K562 (cell line): ENCODE measurements at regions not wholly inside any gene's neighbourhood (a gene's known extent, or its start where the extent isn't known, plus 50 kb on each side); places are given as distances from the start of the nearest gene placed in this dataset.

ENCODE experiments used
- ATAC-seq: fragments of 200-7000 bp; cut with Tn5 transposase; 3 replicates; pipeline ENCODE4 v1.9.1; 2020; ENCODE audit warnings: moderate library complexity
- BruUV-seq: library from RNA; stranded (reverse); fragments of 400-500 nt; replicated peaks from 2 replicates; lab custom pipeline; 2021; lab: Mats Ljungman, UMichigan
- CTCF ChIA-PET: fragments of 300-600 bp; formaldehyde crosslinking; extraction: SDS; loops from one replicate; lab custom pipeline; 2021; ENCODE audit warnings: low intra/inter-chr PET ratio; lab: Yijun Ruan, JAX
- POLR2A ChIA-PET: fragments of 300-600, 350-650 bp; sonication (Branson Sonifier 250); formaldehyde crosslinking; extraction: SDS; loops from one replicate; lab custom pipeline; 2021; ENCODE audit warnings: antibody characterized with exemption, inconsistent platforms; lab: Yijun Ruan, JAX
- DNase-seq, 4 experiments: peaks; one replicate each; pipeline versions ENCODE4 v3.0.0 to v3.0.0-alpha.2; 2011 to 2018; ENCODE audit warnings: low spot score in 3 of 4, mixed read lengths in 3 of 4; ENCODE audit errors: extremely low read depth in 1 of 4
- FAIRE-seq: peaks from 2 replicates; lab custom pipeline; 2011; peaks lifted over from hg19 to GRCh38; lab: Jason Lieb, UNC
- H2AFZ ChIP-seq: 2 replicates; pipeline ENCODE4 v1.6.0; 2011; ENCODE audit warnings: low read depth, low read length, control low read depth, inconsistent platforms
- H3K27ac ChIP-seq: fragments of 200-600 bp; 3 replicates; pipeline ENCODE4 v1.8.0; 2011; ENCODE audit warnings: low read depth, mild to moderate bottlenecking, control low read depth, inconsistent platforms, low read length, moderate library complexity, mixed read lengths; ENCODE audit errors: extremely low read depth
- H3K27me3 ChIP-seq, 2 experiments: fragments of 300-600 bp in 1 of 2; 2 replicates in 1 of 2; 3 replicates in 1 of 2; pipeline versions ENCODE4 v1.6.0 to v1.8.0; 2011; ENCODE audit warnings: inconsistent platforms in 2 of 2, low read length in 2 of 2, mild to moderate bottlenecking in 1 of 2, mixed read lengths in 1 of 2, moderate library complexity in 1 of 2; ENCODE audit not compliant: control insufficient read depth in 2 of 2, insufficient read depth in 2 of 2
- H3K36me3 ChIP-seq: fragments of 300-600 bp; 3 replicates; pipeline ENCODE4 v1.8.0; 2011; ENCODE audit warnings: mild to moderate bottlenecking, low read length, inconsistent platforms; ENCODE audit not compliant: control insufficient read depth, insufficient read depth
- H3K4me1 ChIP-seq, 2 experiments: fragments of 200-600 bp in 1 of 2; replicated peaks in 1 of 2; 2 replicates in 1 of 2; 3 replicates in 1 of 2; pipeline versions ENCODE4 v1.5.1 to v1.8.0; 2011; ENCODE audit warnings: inconsistent platforms in 2 of 2, low read length in 2 of 2, mild to moderate bottlenecking in 1 of 2, mixed read lengths in 1 of 2, moderate library complexity in 1 of 2; ENCODE audit not compliant: control insufficient read depth in 2 of 2, insufficient read depth in 2 of 2
- H3K4me2 ChIP-seq: 2 replicates; pipeline ENCODE4 v1.6.1; 2011; ENCODE audit warnings: low read length, control low read depth, inconsistent platforms, mixed read lengths; ENCODE audit not compliant: insufficient read depth
- H3K4me3 ChIP-seq: fragments of 200-600 bp; sonication (generic), shearing (Covaris generic); 2 replicates; pipeline ENCODE4 v1.5.1; 2016; ENCODE audit warnings: control low read depth, inconsistent platforms
- H3K79me2 ChIP-seq: fragments of 200-600 bp; 3 replicates; pipeline ENCODE4 v1.8.0; 2011; ENCODE audit warnings: low read length, inconsistent platforms; ENCODE audit not compliant: control insufficient read depth, insufficient read depth
- H3K9ac ChIP-seq, 2 experiments: 2 replicates each; pipeline versions ENCODE4 v1.6.0 to v1.6.1; 2011; ENCODE audit warnings: low read depth in 2 of 2, low read length in 2 of 2, control low read depth in 1 of 2, inconsistent platforms in 1 of 2, mild to moderate bottlenecking in 1 of 2, mixed read lengths in 1 of 2; ENCODE audit not compliant: insufficient read depth in 1 of 2
- H3K9me1 ChIP-seq: one replicate; pipeline ENCODE4 v1.6.0; 2011; ENCODE audit warnings: inconsistent platforms, mild to moderate bottlenecking, low read length, moderate library complexity; ENCODE audit not compliant: control insufficient read depth, insufficient read depth
- H3K9me3 ChIP-seq: replicated peaks from 2 replicates; pipeline ENCODE4 v1.5.1; 2011; ENCODE audit warnings: low read depth, low read length, inconsistent platforms; ENCODE audit not compliant: control insufficient read depth, insufficient read depth
- H4K20me1 ChIP-seq: replicated peaks from 2 replicates; pipeline ENCODE4 v1.6.1; 2011; ENCODE audit warnings: low read length, inconsistent platforms, mixed read lengths; ENCODE audit not compliant: control insufficient read depth, insufficient read depth
- ASH1L ChIP-seq: fragments of 450-650 bp; IDR thresholded peaks from 2 replicates; pipeline ENCODE4 v1.6.1; 2018; ENCODE audit warnings: borderline replicate concordance, mild to moderate bottlenecking, low read depth; ENCODE audit not compliant: partially characterized antibody
- ATF3 ChIP-seq, 2 experiments: fragments of 450-650 bp in 1 of 2; sonication (generic) in 1 of 2; formaldehyde crosslinking in 1 of 2; IDR thresholded peaks in 1 of 2; conservative IDR thresholded peaks in 1 of 2; 2 replicates each; pipeline versions ENCODE4 v1.6.1 to v1.8.1; 2016 to 2023; ENCODE audit warnings: mild to moderate bottlenecking in 2 of 2, moderate library complexity in 2 of 2, inconsistent platforms in 1 of 2, missing genetic modification reagents in 1 of 2
- BRD9 ChIP-seq: fragments of 450-650 bp; IDR thresholded peaks from 2 replicates; pipeline ENCODE4 v1.6.1; 2018; ENCODE audit warnings: low read depth; ENCODE audit not compliant: partially characterized antibody
- CTBP1 ChIP-seq: fragments of 450-650 bp; IDR thresholded peaks from 2 replicates; pipeline ENCODE4 v1.6.1; 2016; ENCODE audit warnings: borderline replicate concordance
- ELF4 ChIP-seq: fragments of 450-650 bp; formaldehyde crosslinking; IDR thresholded peaks from 2 replicates; pipeline ENCODE4 v1.4.0; 2022; ENCODE audit warnings: missing genetic modification characterization
- ERF ChIP-seq: fragments of 450-650 bp; formaldehyde crosslinking; IDR thresholded peaks from 2 replicates; pipeline ENCODE4 v1.4.0; 2020; ENCODE audit warnings: mild to moderate bottlenecking, mixed read lengths
- GTF2E2 ChIP-seq: fragments of 200-800 bp; sonication (Bioruptor generic); IDR thresholded peaks from 2 replicates; pipeline ENCODE4 v1.6.1; 2016; ENCODE audit warnings: missing genetic modification characterization, missing compliant biosample characterization
- HDAC2 ChIP-seq: fragments of 450-650 bp; IDR thresholded peaks from 2 replicates; pipeline ENCODE4 v1.6.1; 2016; ENCODE audit warnings: mild to moderate bottlenecking
- KDM2B ChIP-seq: fragments of 250-450 bp; sonication (Bioruptor Pico); IDR thresholded peaks from 2 replicates; pipeline ENCODE4 v1.8.0; 2021; ENCODE audit warnings: mild to moderate bottlenecking, moderate library complexity
- PHF20 ChIP-seq: fragments of 450-650 bp; IDR thresholded peaks from 2 replicates; pipeline ENCODE4 v1.6.1; 2018; ENCODE audit not compliant: partially characterized antibody
- SMARCE1 ChIP-seq: fragments of 450-650 bp; IDR thresholded peaks from 2 replicates; pipeline ENCODE4 v1.7.1; 2016; ENCODE audit warnings: mild to moderate bottlenecking
- SP2 ChIP-seq: IDR thresholded peaks from 2 replicates; pipeline ENCODE4 v1.6.1; 2011; ENCODE audit warnings: mild to moderate bottlenecking, low read depth, low read length, moderate library complexity; ENCODE audit not compliant: poor library complexity, severe bottlenecking; ENCODE audit errors: extremely low read depth
- ZBED1 ChIP-seq: IDR thresholded peaks from 2 replicates; pipeline ENCODE4 v1.6.1; 2014
- ZBTB17 ChIP-seq: fragments of 450-650 bp; formaldehyde crosslinking; IDR thresholded peaks from 2 replicates; pipeline ENCODE4 v1.4.0; 2020; ENCODE audit warnings: mild to moderate bottlenecking
- ZNF23 ChIP-seq: fragments of 250-450 bp; sonication (Bioruptor Pico); IDR thresholded peaks from 2 replicates; pipeline ENCODE4 v1.4.0; 2020; ENCODE audit warnings: mild to moderate bottlenecking
- ZNF507 ChIP-seq: conservative IDR thresholded peaks from 2 replicates; pipeline ENCODE4 v1.6.1; 2017; ENCODE audit warnings: missing genetic modification characterization, missing compliant biosample characterization
- WGBS: fragments of 100-300 bp; shearing (Covaris generic); methylation state at CpG from one replicate; pipeline ENCODE4 v1.1.6; 2016; ENCODE audit warnings: low coverage, mixed read lengths; ENCODE audit not compliant: insufficient coverage; ENCODE audit errors: missing lambda C conversion rate; 5-methylcytosine and 5-hydroxymethylcytosine counted together
- in situ Hi-C: fragments of 300-500 bp; cut with MboI; formaldehyde crosslinking; loops from 4 replicates; pipeline ENCODE4 v1.15.0; 2018; ENCODE audit warnings: inconsistent platforms, mixed read lengths
- intact Hi-C: fragments of 100-400 bp; cut with micrococcal nuclease; formaldehyde crosslinking; loops from 2 replicates; pipeline ENCODE4 v1.14.2; 2022
- TF ChIP-seq, protein P1 (sequence below): fragments of 200-400 bp; formaldehyde crosslinking; IDR thresholded peaks from 2 replicates; pipeline ENCODE4 v1.6.1; 2017; ENCODE audit warnings: mild to moderate bottlenecking, low read depth, low read length, moderate library complexity
- TF ChIP-seq, protein P2 (sequence below): fragments of 200-800 bp; sonication (Bioruptor generic); IDR thresholded peaks from 2 replicates; pipeline ENCODE4 v1.6.1; 2017; ENCODE audit warnings: missing genetic modification characterization, missing compliant biosample characterization

DNA sequence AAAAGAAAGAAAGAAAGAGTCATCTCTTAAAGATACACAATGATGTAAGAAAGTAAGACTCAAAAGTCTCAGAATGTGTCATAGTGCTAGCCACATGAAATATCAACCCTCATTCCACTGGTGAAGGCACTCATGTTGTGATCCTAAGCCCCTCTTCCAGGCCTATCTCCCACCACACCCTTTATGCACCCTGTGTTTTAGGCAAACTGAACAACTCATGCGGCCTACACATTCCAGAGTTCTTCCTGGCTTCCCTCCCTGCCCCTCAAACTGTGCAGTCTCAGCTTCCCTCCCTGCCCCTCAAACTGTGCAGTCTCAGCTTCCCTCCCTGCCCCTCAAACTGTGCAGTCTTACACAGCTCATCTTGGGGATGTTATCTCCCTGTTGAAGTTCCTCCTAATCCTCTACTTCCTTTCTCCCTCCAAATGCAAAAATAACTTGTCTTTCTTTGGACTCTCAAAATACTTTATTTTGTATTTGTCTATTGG lies 69.0 kb upstream of the FNDC3B start:
- Histone ChIP-seq H3K9ac (peak overlapping the region; percentile 31 to 43; a peak in 3 of 4 replicates), H3K27ac (peak overlapping the region; percentile 79), H3K9me3 (no peaks in the 10 kb centered on the region), H3K36me3 (no peaks in the 10 kb centered on the region), H3K9me1 (no peaks in the 10 kb centered on the region), H3K79me2 (no peaks in the 10 kb centered on the region), H4K20me1 (no peaks in the 10 kb centered on the region), H3K4me1 (peaks cover 0 to 40% of the 10 kb centered on the region in 2 experiments; a peak in 3 of 5 replicates), H2AFZ (peak overlapping the region; percentile 88), H3K27me3 (no peaks in the 10 kb centered on the region), H3K4me2 (peak overlapping the region; percentile 35), H3K4me3 (no peak overlapping the region)
- FAIRE-seq = no peak
- in situ Hi-C loops (no loop called here), intact Hi-C loops (no loop called here)
- no TSS peak for BruUV-seq
- DNase-seq = peak in 2 of 4 experiments; percentile 45 to 52
- POLR2A ChIA-PET = interaction anchor here (0.6 to 1.2 kb wide), 3 partner anchors 10 to 161 kb away, joined by 3 to 4 read pairs (median 3); no protein-coding TSS in a partner anchor
- ATAC-seq = peak; percentile 70
- CTCF ChIA-PET = no interaction called here
- WGBS = 0% methylated on average over 1 of the region's 1 CpG
- TF ChIP-seq ZBED1 (no peak), GTF2E2 (0 out of 2 replicates have a peak, but pooled peaks have one; percentile 63), ZBTB17 (CRISPR knock-in tag) (no peak), KDM2B (CRISPR knock-in tag) (no peak), HDAC2 (peak; percentile 44; the same call in 1 of the 2 replicates), SMARCE1 (peak; percentile 50; the same call in 1 of the 2 replicates), ERF (CRISPR knock-in tag) (no peak), ZNF507 (tag) (no peak), CTBP1 (peak; percentile 46; the same call in 1 of the 2 replicates), SP2 (no peak), ZNF23 (no peak), ATF3 (IDR thresholded peaks at IDR 0.05) (peak; percentile 43), ATF3 (CRISPR knock-in tag; conservative IDR thresholded peaks at IDR 0.05) (no peak), BRD9 (peak; percentile 69), PHF20 (no peak), ASH1L (no peak), ELF4 (peak; percentile 26; the same call in 1 of the 2 replicates)
- TF ChIP-seq, protein P1, sequence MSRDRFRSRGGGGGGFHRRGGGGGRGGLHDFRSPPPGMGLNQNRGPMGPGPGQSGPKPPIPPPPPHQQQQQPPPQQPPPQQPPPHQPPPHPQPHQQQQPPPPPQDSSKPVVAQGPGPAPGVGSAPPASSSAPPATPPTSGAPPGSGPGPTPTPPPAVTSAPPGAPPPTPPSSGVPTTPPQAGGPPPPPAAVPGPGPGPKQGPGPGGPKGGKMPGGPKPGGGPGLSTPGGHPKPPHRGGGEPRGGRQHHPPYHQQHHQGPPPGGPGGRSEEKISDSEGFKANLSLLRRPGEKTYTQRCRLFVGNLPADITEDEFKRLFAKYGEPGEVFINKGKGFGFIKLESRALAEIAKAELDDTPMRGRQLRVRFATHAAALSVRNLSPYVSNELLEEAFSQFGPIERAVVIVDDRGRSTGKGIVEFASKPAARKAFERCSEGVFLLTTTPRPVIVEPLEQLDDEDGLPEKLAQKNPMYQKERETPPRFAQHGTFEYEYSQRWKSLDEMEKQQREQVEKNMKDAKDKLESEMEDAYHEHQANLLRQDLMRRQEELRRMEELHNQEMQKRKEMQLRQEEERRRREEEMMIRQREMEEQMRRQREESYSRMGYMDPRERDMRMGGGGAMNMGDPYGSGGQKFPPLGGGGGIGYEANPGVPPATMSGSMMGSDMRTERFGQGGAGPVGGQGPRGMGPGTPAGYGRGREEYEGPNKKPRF = no peak
- TF ChIP-seq, protein P2, sequence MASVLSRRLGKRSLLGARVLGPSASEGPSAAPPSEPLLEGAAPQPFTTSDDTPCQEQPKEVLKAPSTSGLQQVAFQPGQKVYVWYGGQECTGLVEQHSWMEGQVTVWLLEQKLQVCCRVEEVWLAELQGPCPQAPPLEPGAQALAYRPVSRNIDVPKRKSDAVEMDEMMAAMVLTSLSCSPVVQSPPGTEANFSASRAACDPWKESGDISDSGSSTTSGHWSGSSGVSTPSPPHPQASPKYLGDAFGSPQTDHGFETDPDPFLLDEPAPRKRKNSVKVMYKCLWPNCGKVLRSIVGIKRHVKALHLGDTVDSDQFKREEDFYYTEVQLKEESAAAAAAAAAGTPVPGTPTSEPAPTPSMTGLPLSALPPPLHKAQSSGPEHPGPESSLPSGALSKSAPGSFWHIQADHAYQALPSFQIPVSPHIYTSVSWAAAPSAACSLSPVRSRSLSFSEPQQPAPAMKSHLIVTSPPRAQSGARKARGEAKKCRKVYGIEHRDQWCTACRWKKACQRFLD (CRISPR knock-in tag) = peak; percentile 60
